ENCODE measurements at regions not wholly inside any gene's neighbourhood (a gene's known extent, or its start where the extent isn't known, plus 50 kb on each side); places are given as distances from the start of the nearest gene placed in this dataset.

DNA sequence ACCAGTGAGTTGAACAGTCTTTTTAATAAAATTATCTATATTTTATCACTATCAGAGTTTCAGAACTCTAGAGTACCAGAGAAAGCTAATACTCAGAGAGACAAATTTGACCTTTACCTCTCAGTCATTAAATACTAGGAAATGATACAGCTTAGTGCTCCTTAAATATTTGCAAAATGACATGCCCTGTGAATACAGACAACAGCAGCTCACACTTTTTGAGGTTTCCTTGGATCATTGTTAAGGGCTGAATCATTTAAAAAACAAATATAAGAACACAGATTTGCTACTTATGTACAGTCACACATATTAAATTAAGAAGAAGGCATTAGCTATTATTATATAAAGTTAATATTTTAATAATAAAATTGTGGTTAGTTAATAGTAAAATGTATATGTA, 1158.7 kb upstream of the EYS start:
- no peak for DNase-seq

- DNase-seq = no peak
Observed at GRCh38 chr6:66861007-66861541, 1154.0 kb upstream of the EYS start.

GRCh38 chr6:66860328-66860727, 1153.3 kb upstream of the EYS start:
- DNase-seq = no peak

DNA sequence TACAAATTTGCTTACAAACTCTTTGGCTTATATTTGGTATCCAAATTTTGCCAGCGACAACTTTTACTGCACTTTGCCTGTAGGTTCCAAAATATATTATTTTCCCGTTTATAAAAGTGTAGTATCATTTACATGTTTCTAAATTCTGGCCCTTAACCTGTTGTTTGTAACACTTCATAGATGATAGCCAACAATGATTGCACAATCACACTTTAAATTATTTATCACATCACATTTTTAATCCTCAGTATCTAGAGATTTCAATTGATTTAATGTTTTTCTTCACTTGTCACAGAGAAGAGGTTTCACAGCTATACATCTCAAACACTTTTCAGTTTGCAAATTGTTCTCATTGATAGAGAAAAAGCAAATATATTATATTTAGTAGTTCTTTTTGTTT, 1151.2 kb upstream of the EYS start:
- no peak for DNase-seq

DNA sequence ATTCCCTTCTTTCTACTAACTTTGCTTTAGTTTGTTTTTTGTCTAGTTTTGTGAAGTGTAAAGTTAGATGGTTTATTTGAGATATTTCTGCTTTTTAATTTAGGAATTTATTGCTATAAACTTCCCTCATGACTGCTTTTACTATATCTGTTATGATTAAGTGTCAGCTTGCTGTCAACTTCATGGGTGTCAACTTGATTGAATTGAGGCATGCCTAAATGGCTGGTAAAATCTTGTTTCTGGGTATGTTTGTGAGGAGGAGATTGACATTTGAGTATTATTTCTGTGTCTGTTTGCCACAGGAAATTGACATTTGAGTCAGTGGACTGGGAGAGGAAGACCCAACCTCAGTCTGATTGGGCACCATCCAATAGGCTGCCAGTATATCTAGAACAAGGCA, 1147.0 kb upstream of the EYS start:
- DNase-seq = no peak

DNA sequence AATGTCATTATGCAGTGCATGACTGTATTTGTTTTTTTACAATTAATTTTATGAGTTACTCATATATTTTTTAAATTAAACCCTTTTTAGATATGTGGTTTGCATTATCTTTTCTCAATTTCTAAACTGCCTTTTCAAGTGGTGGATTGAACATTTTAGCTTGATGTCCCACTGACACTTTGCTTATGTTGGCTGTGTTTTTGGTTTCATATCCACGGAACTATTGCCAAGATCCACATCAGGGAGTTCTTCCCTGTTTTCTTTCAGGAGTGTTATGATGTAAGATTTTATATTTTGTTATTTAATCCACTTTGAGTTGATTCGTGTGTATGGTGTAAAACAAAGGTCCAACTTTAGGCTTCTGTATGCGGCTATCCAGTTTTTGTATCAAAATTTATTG, 1144.9 kb upstream of the EYS start:
- no peak for DNase-seq

GRCh38 chr6:66849843-66850242, 1142.8 kb upstream of the EYS start:
- no peak for DNase-seq

DNA sequence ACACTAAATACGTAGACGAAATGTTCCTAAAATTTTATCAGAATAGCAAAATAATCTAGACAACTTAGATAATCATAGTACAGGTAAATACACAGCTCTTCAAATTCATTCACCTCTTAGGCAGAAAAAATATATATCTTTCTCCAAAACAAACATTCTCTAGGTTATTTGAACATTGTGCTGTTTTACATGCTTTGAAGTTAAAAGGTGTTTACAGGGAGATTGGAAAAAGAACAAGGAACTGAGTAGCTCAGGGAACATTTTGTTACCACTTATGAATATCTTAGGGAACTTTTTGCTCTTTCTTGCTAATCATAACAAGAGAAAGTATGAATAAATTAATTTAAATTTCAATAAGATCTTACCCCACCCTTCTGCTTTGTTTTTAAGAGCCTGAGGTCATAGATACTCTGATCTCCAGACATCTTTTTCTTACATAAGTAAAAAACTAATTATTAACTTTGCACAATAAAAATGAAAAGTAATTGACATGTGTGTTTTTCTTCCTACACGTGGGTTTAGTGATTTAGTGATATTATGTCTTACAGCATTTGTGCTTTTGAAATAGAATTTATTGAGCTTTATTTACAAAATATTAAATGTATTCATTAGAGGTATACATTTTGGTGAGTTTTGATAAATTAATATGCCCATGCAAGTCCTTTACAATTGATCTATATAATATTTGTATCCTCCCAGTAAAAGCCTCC, 1141.4 kb upstream of the EYS start:
- DNase-seq = no peak

DNA sequence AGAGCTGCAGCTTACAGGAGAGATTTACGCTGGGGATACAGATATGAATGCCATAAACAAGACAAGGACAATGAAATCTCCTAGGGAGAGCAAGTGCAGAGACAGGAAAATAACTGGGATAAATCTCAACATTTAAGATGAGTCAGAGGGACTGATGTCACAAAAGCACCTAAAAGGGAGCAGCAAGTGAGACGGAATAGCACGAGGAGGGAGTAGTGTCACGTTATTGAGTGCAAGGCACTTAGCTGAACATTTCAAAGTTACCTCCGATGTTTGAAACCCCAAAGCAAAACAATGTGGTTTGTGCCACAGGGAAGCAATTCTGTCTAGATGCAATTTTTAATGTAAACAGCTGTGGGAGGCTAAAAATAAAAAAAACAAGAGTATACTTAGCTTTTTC, 1131.7 kb upstream of the EYS start:
- DNase-seq = no peak

DNA sequence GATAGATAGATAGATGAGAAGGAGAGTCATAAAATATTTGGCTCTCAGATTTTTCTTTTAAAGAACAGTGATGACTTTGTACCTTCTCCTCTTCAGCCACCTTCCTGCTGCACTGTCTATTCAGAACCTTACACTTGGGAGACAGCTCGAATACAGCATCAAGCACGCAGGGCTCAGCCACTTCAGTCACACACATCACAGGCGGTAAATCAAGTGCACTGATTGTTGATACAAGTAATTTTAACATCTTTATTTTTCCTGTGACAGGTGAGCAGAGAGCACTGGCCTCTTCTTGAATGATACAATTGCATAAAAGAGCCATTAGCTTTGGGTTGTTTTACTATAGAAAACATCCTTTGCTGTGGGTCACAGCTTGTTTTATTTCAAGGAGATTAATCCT, 1118.5 kb upstream of the EYS start:
- DNase-seq = no peak

DNA sequence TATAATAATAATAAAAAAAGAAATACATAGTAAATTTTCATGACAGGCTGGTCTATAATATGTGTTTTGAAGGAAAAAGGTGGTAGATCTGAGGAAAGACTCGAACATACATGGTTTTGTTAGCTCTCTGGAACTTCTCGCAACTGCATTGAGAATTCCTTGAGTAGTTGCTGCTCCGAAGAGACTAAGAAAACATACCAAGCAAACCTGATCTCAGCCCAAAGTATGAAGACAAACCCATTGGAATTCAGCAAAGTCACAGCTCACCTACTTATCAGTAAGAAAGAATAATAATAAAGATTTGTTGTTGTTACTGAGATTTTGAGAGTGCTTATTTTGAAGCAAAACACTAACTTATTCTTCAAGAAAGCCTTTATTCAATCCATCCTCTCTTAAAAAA, 1107.1 kb upstream of the EYS start:
- no peak for DNase-seq

DNA sequence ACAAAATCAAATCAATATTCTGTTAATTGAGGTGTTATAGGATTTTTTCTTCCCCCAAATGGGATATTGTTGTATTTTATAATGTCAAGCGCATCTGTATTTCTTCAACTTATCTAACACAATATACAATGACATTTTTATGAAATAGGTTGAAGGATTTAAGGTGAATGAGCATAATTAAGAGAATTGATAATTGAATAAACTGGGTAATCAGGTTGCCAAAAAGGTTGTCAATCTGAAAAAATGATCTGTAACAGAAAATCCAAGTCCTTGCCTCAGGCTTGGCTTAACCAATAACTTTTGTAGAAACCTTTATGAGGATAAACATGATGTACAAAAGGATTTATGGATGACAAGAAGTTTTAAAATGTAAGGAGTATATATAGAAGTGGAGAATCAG, 1101.7 kb upstream of the EYS start:
- DNase-seq = no peak

DNA sequence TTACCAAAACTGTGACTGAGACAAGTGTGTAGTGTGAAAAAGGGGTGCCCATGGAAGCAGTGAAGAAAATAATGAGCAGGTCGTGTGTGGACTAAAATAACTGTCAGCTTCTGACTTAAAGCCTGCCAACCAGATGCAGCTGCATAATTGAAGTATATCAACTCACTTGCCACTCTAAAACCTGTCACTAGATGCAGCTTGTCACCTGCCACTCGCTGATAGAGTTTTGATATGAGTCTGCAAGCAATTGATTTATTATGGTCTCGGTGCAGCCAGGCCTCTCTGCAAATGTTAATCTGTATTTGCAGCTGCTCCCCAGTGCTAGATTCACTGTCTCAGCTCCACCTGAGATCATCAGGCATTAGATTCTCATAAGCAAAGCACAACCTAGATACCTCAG, 1090.0 kb upstream of the EYS start:
- DNase-seq = no peak

DNA sequence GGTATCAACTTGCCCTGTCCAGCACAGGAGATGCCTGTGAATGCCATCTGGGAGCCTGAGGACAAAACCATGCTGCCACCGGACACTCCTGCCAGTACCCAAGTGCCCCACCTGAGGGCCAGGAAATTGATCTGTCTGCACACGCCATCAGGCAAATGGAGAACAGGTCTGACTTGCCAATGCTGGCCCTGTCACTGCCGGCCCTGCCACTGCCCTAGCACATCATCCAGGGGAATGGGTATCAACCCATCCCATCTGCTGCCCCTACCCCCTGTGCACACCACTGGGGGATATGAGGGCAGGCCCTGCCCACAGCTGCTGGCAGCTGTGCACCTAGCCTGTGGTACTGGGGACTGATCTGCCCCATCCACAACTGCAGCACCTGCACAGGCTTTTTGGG, 1081.6 kb upstream of the EYS start:
- DNase-seq = no peak

DNA sequence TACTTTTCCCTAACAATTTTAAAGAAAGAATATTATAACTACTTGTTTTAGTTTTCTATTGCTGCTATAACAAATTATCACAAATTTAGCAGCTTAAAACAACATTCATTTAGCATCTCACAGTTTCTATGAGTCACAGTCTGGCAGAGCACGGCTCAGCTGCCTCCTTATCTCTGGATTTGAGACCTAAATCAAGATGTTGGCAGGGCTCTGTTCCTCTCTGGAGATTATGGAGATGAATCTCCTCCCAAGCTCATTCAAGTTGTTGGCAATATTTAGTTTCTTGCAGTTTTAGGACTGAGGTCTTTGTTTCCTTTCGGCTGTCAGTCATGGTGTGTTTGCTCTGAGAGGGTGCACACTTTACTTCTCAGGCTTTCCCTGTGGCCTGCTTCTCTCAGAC, 1065.8 kb upstream of the EYS start:
- DNase-seq = no peak

GRCh38 chr6:66771626-66772025, 1064.6 kb upstream of the EYS start:
- no peak for DNase-seq

DNA sequence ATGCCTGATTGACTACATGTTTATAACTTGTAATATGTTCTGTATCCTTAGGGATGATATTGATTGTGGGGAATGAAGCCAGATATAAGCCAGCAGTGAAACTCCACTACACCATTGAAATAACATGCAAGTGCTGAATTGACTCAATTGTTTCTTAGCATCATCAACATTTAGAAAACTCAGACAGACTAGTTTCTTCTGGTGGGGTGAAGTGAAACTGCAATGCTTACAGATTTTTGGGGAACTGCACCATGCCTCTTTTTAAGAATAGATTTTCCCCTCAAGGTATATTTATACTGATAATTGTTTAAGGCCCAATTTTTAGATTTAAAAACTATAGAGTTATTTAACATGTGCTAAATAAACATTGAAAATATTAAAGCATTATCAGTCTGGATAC, 1044.6 kb upstream of the EYS start:
- DNase-seq = no peak

DNA sequence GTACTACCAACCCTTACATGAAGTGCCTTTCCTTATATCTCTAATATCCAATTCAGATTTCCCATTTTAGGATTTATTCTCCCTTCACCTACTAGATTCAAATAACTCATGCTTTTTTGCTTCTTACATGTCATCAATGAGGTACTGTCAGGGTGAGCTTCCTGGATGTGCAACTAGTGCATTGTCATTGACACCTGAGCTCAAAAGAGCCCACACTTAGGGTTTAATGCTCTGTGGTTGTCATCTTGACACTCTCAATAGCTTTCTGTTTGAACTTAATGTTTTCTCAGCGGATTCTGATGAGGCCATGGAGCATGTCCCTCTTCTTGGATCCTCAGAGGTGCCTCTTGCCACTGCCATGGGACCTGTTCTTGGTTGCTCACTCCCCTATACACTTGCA, 1033.3 kb upstream of the EYS start:
- DNase-seq = no peak

DNA sequence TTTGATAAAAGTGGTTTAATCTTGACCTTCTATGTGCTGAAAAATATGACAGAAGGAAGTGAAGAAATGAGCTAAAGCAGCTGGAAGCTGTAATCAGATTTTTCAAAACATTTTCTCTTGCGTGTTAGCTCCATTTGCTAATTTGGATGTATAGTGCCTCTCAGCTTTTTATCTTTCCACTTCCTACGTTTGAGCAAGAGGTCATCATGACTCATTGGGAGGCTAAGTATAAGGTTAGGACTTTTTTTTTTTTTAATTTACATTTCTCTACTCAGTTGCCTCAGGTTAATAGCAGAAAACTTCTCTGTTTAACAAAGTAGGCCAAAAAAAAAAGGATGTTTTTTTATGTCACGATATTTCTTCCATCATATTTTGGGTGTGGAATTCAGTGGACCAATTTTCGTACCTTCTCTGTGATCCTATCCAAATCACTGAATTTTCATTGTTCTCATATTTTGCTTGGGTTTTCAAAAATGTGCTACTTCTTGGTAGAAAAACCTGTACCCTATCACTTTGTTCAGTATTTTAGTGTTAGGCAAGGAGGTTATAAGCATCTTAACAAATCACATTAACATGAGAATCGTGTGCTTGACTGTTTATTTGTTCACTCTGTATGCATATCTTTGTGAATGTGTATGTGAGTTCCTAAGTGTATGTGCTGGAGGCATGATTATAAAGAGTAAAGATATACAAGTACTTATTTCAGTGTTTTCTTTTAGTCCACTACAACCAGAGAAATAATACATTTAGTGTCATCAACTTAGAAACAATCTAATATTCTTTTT, 1028.3 kb upstream of the EYS start:
- DNase-seq = no peak

DNA sequence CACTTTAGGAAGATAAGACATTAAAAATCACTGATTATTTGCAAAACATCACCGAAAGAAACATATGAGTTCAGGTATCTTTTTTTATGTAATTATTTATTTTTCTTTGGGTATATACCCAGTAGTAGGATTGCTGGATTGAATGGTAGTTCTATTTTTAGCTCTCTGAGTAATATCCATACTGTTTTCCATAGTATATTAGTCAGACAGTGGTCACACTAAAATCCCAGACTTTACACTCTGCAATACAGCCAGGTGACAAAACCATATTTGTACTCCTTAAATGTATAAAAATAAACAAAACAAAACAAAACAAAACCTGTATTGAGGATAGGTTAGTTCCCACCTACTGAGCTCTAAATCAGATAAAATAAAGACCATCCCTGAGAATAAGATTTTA, 1024.3 kb upstream of the EYS start:
- DNase-seq = no peak

- DNase-seq = no peak
Observed at GRCh38 chr6:66725670-66726069, 1018.6 kb upstream of the EYS start.

DNA sequence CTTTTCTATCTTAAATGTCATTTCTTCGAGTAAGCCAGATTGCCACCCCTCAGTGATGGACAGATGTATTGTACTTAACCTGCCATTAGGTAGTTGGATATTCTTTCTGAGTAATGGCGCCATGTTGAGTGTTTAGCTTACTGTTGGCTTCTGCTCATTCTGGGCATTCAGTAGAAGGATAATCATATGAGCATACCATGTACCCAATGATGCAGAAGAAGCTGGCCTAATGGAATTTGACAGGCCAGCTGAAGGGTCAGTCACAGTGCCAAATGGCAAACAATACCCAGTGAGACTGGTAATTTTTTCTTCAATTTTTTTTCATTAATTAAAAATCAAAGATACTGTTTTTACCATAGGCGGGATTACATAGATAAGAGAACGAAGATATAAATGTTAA, 1010.8 kb upstream of the EYS start:
- DNase-seq = no peak

DNA sequence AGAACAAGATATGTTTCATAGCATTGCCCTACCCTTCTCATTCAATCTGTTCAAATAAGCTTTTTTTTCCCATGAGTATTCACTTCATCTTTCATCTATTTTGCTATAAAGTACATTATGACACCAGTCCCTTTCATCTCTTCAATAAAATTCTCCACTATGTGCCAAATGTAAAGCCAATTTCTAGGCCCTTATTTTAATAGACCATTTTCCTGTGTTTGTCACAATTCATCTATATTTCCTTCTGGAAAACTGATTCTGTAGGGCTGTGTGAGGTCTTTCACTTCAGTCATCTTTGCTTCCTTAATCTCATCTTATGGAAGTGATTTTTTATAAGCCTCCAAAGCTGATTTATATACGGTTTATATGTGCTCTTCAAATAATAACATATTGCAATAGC, 992.4 kb upstream of the EYS start:
- DNase-seq = no peak

GRCh38 chr6:66689608-66690007, 982.6 kb upstream of the EYS start:
- no peak for DNase-seq
